Hematopoietic multipotent progenitor cell treated with erythropoietin and hydrocortisone succinate and interleukin-3 and kit ligand, for 6 days (in vitro differentiated cells): ENCODE measurements at regions not wholly inside any gene's neighbourhood (a gene's known extent, or its start where the extent isn't known, plus 50 kb on each side); places are given as distances from the start of the nearest gene placed in this dataset.

Source experiments
- DNase-seq: peaks from one replicate; pipeline ENCODE4 v3.0.0-alpha.2; 2015

DNA sequence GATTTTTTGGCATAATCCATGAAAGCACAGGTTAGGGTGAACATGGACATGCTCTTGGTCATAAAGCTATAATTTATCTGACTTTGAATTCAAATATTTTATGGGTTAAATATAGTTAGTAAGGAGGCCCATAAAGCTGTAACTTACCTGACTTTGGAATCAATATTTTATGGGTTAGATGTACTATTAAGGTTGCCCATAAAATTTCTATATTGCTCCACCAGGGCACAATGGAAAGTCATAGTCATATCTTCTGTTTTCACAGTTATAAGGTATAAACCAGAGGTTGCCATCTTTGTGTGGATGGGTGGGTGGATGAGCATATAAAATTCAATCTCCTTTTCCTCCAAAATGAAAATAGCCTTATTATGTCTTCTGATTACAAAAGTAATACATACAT lies 120.5 kb upstream of the ADAMTSL1 start:
- DNase-seq = no peak

DNA sequence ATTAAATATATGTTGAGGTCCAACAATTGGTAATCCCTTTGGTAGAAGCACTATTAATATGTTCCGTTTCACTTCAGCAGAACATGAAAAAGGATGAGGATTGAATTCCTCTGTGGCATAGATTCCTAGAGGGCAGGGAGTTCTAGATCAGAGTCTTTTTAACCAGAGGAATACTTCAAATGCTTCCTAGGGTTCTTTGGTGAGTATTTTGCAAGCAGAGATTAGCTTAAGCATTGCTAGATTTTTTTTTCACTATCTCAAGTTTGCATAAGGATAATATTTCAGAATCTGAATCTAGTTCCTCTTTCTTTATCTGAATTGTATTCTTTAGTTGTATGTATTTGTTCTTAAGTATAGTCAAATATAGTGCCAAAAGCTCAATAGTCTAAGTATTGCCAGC lies 116.6 kb upstream of the ADAMTSL1 start:
- DNase-seq = no peak

GRCh38 chr9:18358325-18358724 lies 115.6 kb upstream of the ADAMTSL1 start:
- DNase-seq = no peak

DNA sequence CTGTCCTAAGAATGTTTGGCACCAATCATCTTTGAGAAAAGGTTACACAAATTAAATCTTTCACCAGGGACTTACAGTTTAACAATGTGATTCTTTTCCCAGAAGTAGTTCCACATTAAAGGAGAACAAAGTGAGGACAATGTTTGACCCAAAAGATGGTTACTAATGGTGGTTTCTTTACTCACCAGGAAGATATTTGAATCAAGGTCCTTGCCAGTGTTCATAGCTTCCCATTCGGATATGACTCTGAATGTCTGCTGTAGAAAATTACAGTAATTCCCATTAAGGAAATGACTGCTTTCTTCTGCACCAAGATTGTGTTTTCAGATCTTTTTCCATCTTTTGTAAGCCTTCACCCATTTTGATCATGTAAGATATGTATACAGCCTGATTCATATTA lies 114.6 kb upstream of the ADAMTSL1 start:
- DNase-seq = no peak

DNA sequence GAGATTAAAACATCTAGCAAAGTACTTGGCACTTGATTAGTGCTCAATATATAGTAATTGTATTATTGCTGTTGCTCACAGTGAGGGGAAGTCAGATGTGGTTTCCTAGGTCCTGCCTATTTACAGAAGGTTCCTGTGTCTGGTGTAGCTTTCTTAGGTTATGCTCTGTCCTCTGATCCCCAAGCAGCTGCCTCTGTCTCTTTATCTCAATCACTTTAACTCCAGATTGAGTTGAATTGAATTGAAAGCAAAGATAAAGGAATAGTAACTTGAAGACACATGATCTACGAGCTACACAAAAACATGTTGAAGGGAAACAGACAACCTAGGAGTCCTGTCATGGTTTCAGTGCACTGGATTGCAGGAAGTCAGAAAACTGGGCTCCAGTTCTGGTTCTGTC lies 113.9 kb upstream of the ADAMTSL1 start:
- no peak for DNase-seq

- no peak for DNase-seq
Observed at GRCh38 chr9:18361646-18362045, 112.3 kb upstream of the ADAMTSL1 start.

GRCh38 chr9:18362166-18362565 lies 111.8 kb upstream of the ADAMTSL1 start:
- no peak for DNase-seq

- no peak for DNase-seq
Observed at GRCh38 chr9:18362901-18363685, 110.9 kb upstream of the ADAMTSL1 start.

DNA sequence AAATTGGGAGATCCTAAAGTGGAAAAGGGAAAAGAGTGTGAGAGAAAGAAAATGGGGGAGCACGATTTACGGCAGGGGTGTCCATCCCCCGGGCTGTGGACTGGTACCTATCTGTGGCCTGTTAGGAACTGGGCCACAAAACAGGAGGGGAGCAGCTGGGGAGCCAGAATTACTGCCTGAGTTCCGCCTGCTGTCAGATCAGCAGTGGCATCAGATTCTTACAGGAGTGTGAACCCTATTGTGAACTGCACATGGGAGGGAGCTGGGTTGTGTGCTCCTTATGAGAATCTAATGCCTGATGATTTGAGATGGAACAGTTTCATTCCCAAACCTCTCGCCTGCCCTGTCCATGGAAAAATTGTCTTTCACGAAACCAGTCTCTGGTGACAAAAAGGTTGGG lies 108.3 kb upstream of the ADAMTSL1 start:
- no peak for DNase-seq

DNA sequence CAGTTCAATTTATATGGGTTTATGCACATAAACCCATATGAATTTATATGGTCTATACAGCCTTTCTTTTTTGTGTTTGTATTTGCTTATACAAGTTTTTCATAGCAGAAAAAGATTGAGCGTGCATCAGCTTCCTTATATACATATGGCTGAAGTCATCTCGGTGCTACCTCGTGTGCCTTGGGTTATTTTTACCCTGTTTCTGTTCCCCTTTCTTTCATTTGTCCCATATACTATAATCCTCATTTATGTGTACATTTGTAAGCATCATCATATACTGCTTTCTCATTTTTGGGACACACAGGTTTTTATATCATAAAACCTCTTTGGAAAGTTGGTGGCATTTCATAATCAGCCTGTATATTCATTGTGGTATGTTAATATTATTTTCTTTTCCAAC lies 107.8 kb upstream of the ADAMTSL1 start:
- no peak for DNase-seq

- DNase-seq = no peak
Observed at GRCh38 chr9:18368206-18368605, 105.7 kb upstream of the ADAMTSL1 start.

DNA sequence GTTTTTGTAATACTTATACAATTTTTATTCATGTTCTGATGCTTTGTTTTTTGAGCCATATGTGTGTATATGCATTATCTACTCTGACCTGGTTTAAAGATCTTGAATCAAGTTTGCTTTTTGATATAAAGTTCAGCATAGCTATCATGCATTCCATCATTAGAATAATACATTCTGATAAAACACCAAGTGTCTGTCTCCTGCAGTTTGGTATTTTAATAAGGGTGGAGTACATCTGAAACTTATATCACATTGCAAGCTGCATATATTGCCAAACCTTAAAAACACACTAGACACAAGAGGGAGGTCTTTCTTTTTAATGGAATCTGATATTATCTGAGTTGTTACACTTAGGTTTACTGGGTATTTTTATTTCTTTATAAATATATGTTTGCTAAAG lies 102.8 kb upstream of the ADAMTSL1 start:
- no peak for DNase-seq

GRCh38 chr9:18371621-18372020 lies 102.3 kb upstream of the ADAMTSL1 start:
- DNase-seq = no peak

- no peak for DNase-seq
Observed at GRCh38 chr9:18379073-18379811, 94.7 kb upstream of the ADAMTSL1 start.

DNA sequence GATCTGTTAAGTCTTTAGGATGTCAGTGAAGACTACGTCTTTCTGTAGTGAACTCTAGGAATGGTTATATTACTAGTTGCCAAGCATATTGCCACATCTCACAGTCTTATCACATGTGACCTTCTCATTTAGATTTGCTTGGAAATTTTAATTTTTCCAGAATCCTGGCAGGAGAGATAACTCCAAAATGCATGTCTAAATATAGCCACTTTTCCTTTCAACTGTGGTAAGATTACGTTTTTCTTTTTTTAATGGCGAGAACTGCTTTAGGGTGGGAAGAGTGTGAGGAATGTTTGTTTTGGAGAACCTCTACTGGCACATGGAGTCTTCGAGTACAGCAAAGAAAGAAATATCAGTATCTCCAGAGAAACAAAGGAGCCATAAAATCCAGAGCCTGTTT lies 91.7 kb upstream of the ADAMTSL1 start:
- no peak for DNase-seq

DNA sequence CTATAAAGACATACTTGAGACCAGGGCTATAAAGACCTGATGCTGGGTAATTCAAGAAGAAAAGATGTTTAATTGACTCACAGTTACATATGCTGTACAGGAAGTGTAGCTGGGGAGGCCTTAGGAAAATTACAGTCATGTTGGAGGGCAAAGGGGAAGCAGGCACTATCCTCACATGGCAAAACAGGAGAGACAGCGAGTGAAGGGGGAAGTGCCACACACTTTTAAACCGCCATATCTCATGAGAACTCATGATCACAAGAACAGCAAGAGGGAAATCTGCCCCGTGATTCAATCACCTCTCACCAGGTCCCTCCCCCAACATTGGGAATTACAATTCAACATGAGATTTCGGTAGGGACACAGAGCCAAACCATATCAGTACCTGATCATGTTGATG lies 89.9 kb upstream of the ADAMTSL1 start:
- no peak for DNase-seq

DNA sequence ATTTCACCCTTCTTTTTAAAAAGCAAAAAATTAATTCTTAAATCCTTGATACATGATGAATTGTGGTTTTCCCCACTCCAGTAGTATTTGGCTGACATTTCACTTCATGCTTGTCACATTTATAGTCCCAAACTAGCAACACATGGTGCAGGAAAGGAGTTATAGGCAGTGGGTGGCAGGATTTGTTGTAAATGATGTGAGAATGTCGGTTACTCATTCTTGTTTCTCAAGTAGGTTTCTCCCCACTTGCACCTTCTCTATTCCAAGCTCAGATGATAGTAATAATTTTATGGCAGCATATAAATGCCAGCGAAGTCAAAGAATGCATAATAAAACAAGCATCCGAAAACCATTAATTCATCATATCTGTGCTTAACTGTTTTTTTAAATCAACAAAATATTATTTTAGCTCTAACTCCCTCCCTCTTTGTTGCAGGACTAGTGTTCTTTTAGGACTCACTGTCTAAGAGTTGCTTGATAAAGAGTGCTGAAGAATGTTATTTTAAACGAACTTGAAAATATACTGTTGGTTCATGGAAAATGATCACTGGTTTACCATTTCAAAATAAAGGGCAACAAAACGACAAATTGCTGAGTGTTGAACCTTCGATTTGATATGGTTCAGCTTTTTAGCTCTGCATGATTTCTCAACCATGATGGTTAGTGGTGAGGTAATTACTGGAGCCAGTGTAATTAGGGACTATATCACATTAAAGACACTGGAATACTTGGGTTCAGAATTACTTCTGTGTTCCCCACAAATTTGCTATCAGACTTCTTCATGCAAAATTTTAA lies 88.1 kb upstream of the ADAMTSL1 start:
- no peak for DNase-seq

GRCh38 chr9:18390393-18390792 lies 83.6 kb upstream of the ADAMTSL1 start:
- DNase-seq = no peak

GRCh38 chr9:18393340-18394130 lies 80.4 kb upstream of the ADAMTSL1 start:
- no peak for DNase-seq

GRCh38 chr9:18394847-18395351 lies 79.1 kb upstream of the ADAMTSL1 start:
- no peak for DNase-seq

- peak; percentile 31 for DNase-seq
Observed at GRCh38 chr9:18396102-18396728, 77.7 kb upstream of the ADAMTSL1 start.

DNA sequence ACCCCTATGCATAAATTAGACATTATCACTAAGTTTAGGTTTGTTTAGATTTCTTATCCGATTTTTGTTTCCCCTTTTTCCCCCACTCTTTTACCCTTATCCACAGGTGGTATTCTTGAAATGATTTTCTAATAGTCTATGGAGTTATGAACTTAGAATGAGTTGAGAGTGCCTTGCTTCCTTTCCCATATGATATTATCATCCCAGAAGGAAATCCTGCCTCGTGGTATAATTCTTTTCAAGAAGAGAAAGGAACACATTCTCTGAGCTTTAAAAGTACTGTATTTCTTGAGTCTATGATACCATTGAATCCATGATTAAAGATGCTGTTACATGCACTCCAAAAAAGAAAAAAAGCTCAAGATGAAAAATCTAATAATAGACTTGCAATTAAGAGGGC lies 76.9 kb upstream of the ADAMTSL1 start:
- DNase-seq = no peak
